Stimulated activated CD4-positive, alpha-beta T cell treated with anti-CD3 and anti-CD28 coated beads, TNF-alpha, amount 100 ng/mL, for 48 hours (primary cell): ENCODE measurements at regions not wholly inside any gene's neighbourhood (a gene's known extent, or its start where the extent isn't known, plus 50 kb on each side); places are given as distances from the start of the nearest gene placed in this dataset.

Experiments used
- DNase-seq, 3 donors: peaks; one replicate each; pipeline ENCODE4 v3.0.0-alpha.2; 2020; ENCODE audit warnings: low read depth in 3 of 3

- DNase-seq, result no peak
These were observed 177.7 kb upstream of the FRMD6 start for GRCh38 chr14:51473808-51474565.

GRCh38 chr14:51474854-51475253 lies 176.9 kb upstream of the FRMD6 start:
- no peak for DNase-seq

- no peak for DNase-seq
These were observed 173.5 kb upstream of the FRMD6 start for GRCh38 chr14:51478175-51478621.

GRCh38 chr14:51479584-51480325 lies 172.0 kb upstream of the FRMD6 start:
- DNase-seq, result no peak

GRCh38 chr14:51481643-51482042 lies 170.1 kb upstream of the FRMD6 start:
- DNase-seq, result no peak

GRCh38 chr14:51482102-51482501 lies 169.6 kb upstream of the FRMD6 start:
- no peak for DNase-seq

GRCh38 chr14:51484485-51484884 lies 167.2 kb upstream of the FRMD6 start:
- DNase-seq, result no peak

- no peak for DNase-seq
These were observed 166.0 kb upstream of the FRMD6 start for GRCh38 chr14:51485733-51486132.

- no peak for DNase-seq
These were observed 163.9 kb upstream of the FRMD6 start for GRCh38 chr14:51487848-51488247.

GRCh38 chr14:51488569-51489220 lies 163.0 kb upstream of the FRMD6 start:
- DNase-seq, result no peak

GRCh38 chr14:51490205-51490604 lies 161.5 kb upstream of the FRMD6 start:
- no peak for DNase-seq

- no peak for DNase-seq
These were observed 160.6 kb upstream of the FRMD6 start for GRCh38 chr14:51491036-51491545.

GRCh38 chr14:51491776-51492175 lies 159.9 kb upstream of the FRMD6 start:
- DNase-seq, result no peak

GRCh38 chr14:51495319-51495718 lies 156.4 kb upstream of the FRMD6 start:
- DNase-seq, result no peak

- DNase-seq, result no peak
These were observed 153.1 kb upstream of the FRMD6 start for GRCh38 chr14:51498411-51499227.

GRCh38 chr14:51500776-51501175 lies 150.9 kb upstream of the FRMD6 start:
- no peak for DNase-seq

GRCh38 chr14:51501746-51502145 lies 150.0 kb upstream of the FRMD6 start:
- DNase-seq, result no peak

GRCh38 chr14:51504669-51505068 lies 147.0 kb upstream of the FRMD6 start:
- no peak for DNase-seq

- DNase-seq, result no peak
These were observed 144.2 kb upstream of the FRMD6 start for GRCh38 chr14:51507511-51507905.

GRCh38 chr14:51507906-51508511 lies 143.7 kb upstream of the FRMD6 start:
- no peak for DNase-seq

GRCh38 chr14:51511265-51511664 lies 140.4 kb upstream of the FRMD6 start:
- no peak for DNase-seq
